ENCODE measurements at regions not wholly inside any gene's neighbourhood (a gene's known extent, or its start where the extent isn't known, plus 50 kb on each side); places are given as distances from the start of the nearest gene placed in this dataset.

GRCh38 chr12:115357681-115358080, 673.7 kb upstream of the TBX3 start:
- TF ChIP-seq PHF8 (conservative IDR thresholded peaks at IDR 0.05; ENCODE audit: low read depth, low read length) (no peak), CTCF (IDR thresholded peaks at IDR 0.05; ENCODE audit: control extremely low read depth in 1 of 3, insufficient read depth in 1 of 3, low read depth in 1 of 3, low read length in 3 of 3) (no peak), SP1 (IDR thresholded peaks at IDR 0.05; ENCODE audit: low read depth, low read length) (no peak), CREB1 (IDR thresholded peaks at IDR 0.05) (no peak), EZH2 (IDR thresholded peaks at IDR 0.05; ENCODE audit: low read depth, low read length, severe bottlenecking) (no peak), HDAC6 (IDR thresholded peaks at IDR 0.05; ENCODE audit: low read depth, low read length) (no peak), CTBP2 (IDR thresholded peaks at IDR 0.05; ENCODE audit: borderline replicate concordance, insufficient read depth, insufficient read length, low read length) (no peak), NRF1 (IDR thresholded peaks at IDR 0.05; ENCODE audit: low read depth, low read length) (no peak), CBX8 (IDR thresholded peaks at IDR 0.05; ENCODE audit: borderline replicate concordance, low read depth, low read length) (no peak), NANOG (IDR thresholded peaks at IDR 0.05; ENCODE audit: insufficient read depth, low read depth, low read length, poor library complexity, severe bottlenecking) (no peak), SIRT6 (IDR thresholded peaks at IDR 0.05; ENCODE audit: low read length) (no peak), FOSL1 (IDR thresholded peaks at IDR 0.05; ENCODE audit: insufficient read depth, low read depth, low read length) (no peak), CHD2 (IDR thresholded peaks at IDR 0.05; ENCODE audit: low read length) (no peak)
- H2BK120ac ChIP-seq (replicated peaks; ENCODE audit: low read depth, low read length) = no peak overlapping the region
- no peak overlapping the region for H3K23ac ChIP-seq (ENCODE audit: insufficient read length)
- H3K36me3 ChIP-seq (ENCODE audit: control insufficient read depth in 2 of 4, insufficient read depth in 4 of 4, low read length in 3 of 4) = no peaks in the 10 kb centered on the region
- H4K5ac ChIP-seq (ENCODE audit: insufficient read length, low read depth, low read length) = no peak overlapping the region
- H3K4ac ChIP-seq (replicated peaks; ENCODE audit: insufficient read length, low read depth, low read length) = no peak overlapping the region
- H3K4me3 ChIP-seq (ENCODE audit: extremely low read depth in 1 of 4, insufficient read depth in 2 of 4, low read depth in 3 of 4, low read length in 4 of 4) = no peak overlapping the region
- H3K79me2 ChIP-seq (ENCODE audit: control insufficient read depth in 1 of 2, insufficient read depth in 2 of 2, low read length in 2 of 2) = no peaks in the 10 kb centered on the region
- H3K27me3 ChIP-seq (replicated peaks in 1 of 4; ENCODE audit: control insufficient read depth in 3 of 4, extremely low read depth in 1 of 4, insufficient read depth in 3 of 4, low read length in 3 of 4) = no peaks in the 10 kb centered on the region
- H4K20me1 ChIP-seq (replicated peaks in 1 of 2; ENCODE audit: control insufficient read depth in 1 of 2, insufficient read depth in 2 of 2, low read length in 2 of 2) = no peaks in the 10 kb centered on the region
- H3K27ac ChIP-seq (ENCODE audit: low read depth, low read length) = no peak overlapping the region
- no peak overlapping the region for H3K18ac ChIP-seq (ENCODE audit: extremely low read depth, low read length)
- no peak overlapping the region for H2BK20ac ChIP-seq (ENCODE audit: low read length)
- H4K91ac ChIP-seq (replicated peaks; ENCODE audit: insufficient read length, low read length) = no peak overlapping the region
- FAIRE-seq (no peak), DNase-seq (ENCODE audit: low read depth in 1 of 2, low spot score in 2 of 2) (no peak)
- no peak overlapping the region for H2AFZ ChIP-seq (ENCODE audit: low read length)
- no peaks in the 10 kb centered on the region for H3K23me2 ChIP-seq (ENCODE audit: low read depth, low read length)
- H3K79me1 ChIP-seq (ENCODE audit: low read depth, low read length) = no peaks in the 10 kb centered on the region
- 91% methylated on average over 10 of the region's 12 CpGs; no CpG with 5 or more reads in 1 of the 2 experiments for WGBS, 2 experiments (ENCODE audit: extremely low coverage in 1 of 2, insufficient coverage in 1 of 2, insufficient read length in 1 of 2, insufficient replicate concordance in 2 of 2, low coverage in 1 of 2, low lambda C conversion rate in 2 of 2, missing lambda C conversion rate in 1 of 2)
- H3K56ac ChIP-seq (replicated peaks; ENCODE audit: insufficient read length, low read depth, low read length) = no peak overlapping the region
- ChIA-PET CTCF (ENCODE audit: partially characterized antibody) (no interaction called here), POLR2A (ENCODE audit: partially characterized antibody) (no interaction called here)
- no peaks in the 10 kb centered on the region for H3K9me3 ChIP-seq (ENCODE audit: insufficient read depth in 2 of 2, low read depth in 1 of 2, low read length in 1 of 2)
- H2BK15ac ChIP-seq (ENCODE audit: low read length) = no peak overlapping the region
- H4K8ac ChIP-seq (ENCODE audit: extremely low read depth, insufficient read depth, low read length) = no peak overlapping the region
- no peak overlapping the region for H3K9ac ChIP-seq (replicated peaks in 1 of 4; ENCODE audit: extremely low read depth in 1 of 4, low read depth in 3 of 4, low read length in 3 of 4)
- H2BK12ac ChIP-seq (ENCODE audit: low read depth, low read length) = no peak overlapping the region
- no peaks in the 10 kb centered on the region for H3K4me1 ChIP-seq (replicated peaks in 1 of 4; ENCODE audit: control insufficient read depth in 3 of 4, insufficient read depth in 4 of 4, low read length in 3 of 4)
- H3K14ac ChIP-seq (ENCODE audit: insufficient read length) = no peak overlapping the region
- H2BK5ac ChIP-seq (ENCODE audit: low read depth, low read length) = no peak overlapping the region
- no peak overlapping the region for H3K4me2 ChIP-seq (ENCODE audit: insufficient read depth in 1 of 2, low read depth in 2 of 2, low read length in 2 of 2)
- H2AK5ac ChIP-seq (ENCODE audit: low read depth, low read length) = no peak overlapping the region

All from H1 (cell line).